ENCODE measurements at regions not wholly inside any gene's neighbourhood (a gene's known extent, or its start where the extent isn't known, plus 50 kb on each side); places are given as distances from the start of the nearest gene placed in this dataset.

DNA sequence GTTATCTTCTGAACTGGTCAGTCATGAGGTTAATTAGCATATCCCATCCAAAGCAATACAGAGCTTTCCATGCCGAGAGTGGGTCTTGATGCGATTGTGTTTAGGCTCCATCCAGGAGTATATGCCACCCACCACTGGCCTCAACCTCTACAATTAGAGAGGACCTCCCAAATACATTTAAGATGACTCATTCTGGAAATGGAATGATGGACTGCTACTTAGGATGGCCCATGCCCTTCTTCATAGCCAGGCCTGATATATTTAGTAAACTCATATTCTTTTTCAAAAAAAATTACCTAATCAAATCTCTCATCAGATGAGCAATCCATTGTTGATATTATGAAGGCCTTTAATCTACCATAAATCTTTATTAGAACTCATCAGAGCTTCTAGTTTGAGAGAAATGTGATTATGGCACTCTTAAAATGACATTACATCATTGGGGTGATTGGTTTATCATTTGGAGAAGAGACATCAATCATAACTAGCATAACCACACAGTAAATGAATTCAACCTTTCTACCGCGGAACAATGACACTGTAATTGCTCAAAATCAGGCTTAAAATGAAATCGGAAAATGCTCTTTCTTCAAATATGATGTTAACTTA lies 414.2 kb upstream of the WWC1 start:
- H3K36me3 ChIP-seq (ENCODE audit: control insufficient read depth, insufficient read depth, low read length) = no peaks in the 10 kb centered on the region
- TF ChIP-seq, protein P1, sequence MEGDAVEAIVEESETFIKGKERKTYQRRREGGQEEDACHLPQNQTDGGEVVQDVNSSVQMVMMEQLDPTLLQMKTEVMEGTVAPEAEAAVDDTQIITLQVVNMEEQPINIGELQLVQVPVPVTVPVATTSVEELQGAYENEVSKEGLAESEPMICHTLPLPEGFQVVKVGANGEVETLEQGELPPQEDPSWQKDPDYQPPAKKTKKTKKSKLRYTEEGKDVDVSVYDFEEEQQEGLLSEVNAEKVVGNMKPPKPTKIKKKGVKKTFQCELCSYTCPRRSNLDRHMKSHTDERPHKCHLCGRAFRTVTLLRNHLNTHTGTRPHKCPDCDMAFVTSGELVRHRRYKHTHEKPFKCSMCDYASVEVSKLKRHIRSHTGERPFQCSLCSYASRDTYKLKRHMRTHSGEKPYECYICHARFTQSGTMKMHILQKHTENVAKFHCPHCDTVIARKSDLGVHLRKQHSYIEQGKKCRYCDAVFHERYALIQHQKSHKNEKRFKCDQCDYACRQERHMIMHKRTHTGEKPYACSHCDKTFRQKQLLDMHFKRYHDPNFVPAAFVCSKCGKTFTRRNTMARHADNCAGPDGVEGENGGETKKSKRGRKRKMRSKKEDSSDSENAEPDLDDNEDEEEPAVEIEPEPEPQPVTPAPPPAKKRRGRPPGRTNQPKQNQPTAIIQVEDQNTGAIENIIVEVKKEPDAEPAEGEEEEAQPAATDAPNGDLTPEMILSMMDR (IDR thresholded peaks at IDR 0.05; ENCODE audit: insufficient read depth, low read length, poor library complexity, severe bottlenecking) = no peak
- H3K4me3 ChIP-seq (ENCODE audit: low read depth, low read length) = no peak overlapping the region
- no peaks in the 10 kb centered on the region for H3K27me3 ChIP-seq (ENCODE audit: control insufficient read depth, insufficient read depth, low read length)
- DNase-seq (ENCODE audit: low read depth) = no peak

DNA sequence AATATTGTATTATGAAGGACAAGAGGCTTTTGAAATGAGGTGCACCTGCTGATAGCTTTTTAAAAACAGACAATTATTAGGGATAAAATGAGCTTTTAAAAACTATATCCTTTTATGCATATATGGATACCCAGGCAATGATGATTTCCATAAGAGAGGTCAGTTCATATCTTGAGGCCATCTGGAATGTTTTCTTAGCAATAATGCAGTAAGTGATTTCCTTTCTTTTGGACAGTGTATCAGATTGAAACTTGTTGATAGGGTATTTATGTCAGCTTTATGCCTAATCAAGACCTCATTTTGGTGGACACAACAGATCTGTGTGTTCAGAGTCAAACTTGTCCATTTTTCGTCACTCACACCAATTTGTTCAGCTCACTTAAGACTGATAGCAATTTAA lies 413.5 kb upstream of the WWC1 start:
- Histone ChIP-seq H3K27me3 (ENCODE audit: control insufficient read depth, insufficient read depth, low read length) (no peaks in the 10 kb centered on the region), H3K4me3 (ENCODE audit: low read depth, low read length) (no peak overlapping the region), H3K36me3 (ENCODE audit: control insufficient read depth, insufficient read depth, low read length) (no peaks in the 10 kb centered on the region)
- TF ChIP-seq, protein P1 (IDR thresholded peaks at IDR 0.05; ENCODE audit: insufficient read depth, low read length, poor library complexity, severe bottlenecking) = no peak
- DNase-seq (ENCODE audit: low read depth) = no peak

DNA sequence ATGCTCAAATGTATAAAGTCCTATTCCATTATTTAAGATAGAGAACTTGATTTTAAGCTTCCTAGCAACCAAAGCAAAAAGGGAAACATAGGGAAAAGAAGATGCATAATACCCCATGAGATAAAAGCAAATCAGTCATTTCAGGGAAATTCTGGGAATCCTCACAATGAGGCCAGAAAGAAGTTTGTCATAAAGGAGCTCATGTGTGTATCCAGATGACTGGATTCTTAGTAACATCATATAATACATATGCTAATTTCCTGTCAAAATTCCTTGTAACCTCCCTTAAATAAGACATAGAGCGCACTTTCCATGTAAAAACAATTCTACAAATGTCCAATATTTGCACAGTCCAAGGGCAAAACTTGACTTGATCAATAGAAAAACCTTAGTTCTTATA lies 411.0 kb upstream of the WWC1 start:
- H3K36me3 ChIP-seq (ENCODE audit: control insufficient read depth, insufficient read depth, low read length) = no peaks in the 10 kb centered on the region
- TF ChIP-seq, protein P1 (IDR thresholded peaks at IDR 0.05; ENCODE audit: insufficient read depth, low read length, poor library complexity, severe bottlenecking) = no peak
- no peaks in the 10 kb centered on the region for H3K27me3 ChIP-seq (ENCODE audit: control insufficient read depth, insufficient read depth, low read length)
- DNase-seq (ENCODE audit: low read depth) = no peak
- no peak overlapping the region for H3K4me3 ChIP-seq (ENCODE audit: low read depth, low read length)

DNA sequence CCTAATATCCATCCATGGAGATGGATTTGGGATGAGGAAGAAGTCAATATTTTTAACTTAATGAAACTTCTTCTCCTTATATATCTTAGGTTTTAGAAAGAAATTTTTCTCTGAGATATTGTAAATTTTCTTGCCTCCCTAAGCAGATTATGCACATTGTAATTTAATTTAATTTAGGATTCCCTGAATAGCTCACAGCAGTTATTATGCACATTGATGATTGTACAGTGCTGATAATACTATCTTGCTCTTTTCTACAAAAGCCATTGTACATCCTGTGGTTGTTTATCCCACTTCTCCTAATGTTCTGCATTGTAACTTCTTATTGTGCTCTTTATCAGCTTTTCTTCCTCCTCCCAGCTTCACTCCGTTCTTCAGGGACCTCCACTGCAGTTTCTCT lies 410.4 kb upstream of the WWC1 start:
- H3K4me3 ChIP-seq (ENCODE audit: low read depth, low read length) = no peak overlapping the region
- TF ChIP-seq, protein P1 (IDR thresholded peaks at IDR 0.05; ENCODE audit: insufficient read depth, low read length, poor library complexity, severe bottlenecking) = no peak
- DNase-seq (ENCODE audit: low read depth) = no peak
- no peaks in the 10 kb centered on the region for H3K27me3 ChIP-seq (ENCODE audit: control insufficient read depth, insufficient read depth, low read length)
- H3K36me3 ChIP-seq (ENCODE audit: control insufficient read depth, insufficient read depth, low read length) = no peaks in the 10 kb centered on the region

DNA sequence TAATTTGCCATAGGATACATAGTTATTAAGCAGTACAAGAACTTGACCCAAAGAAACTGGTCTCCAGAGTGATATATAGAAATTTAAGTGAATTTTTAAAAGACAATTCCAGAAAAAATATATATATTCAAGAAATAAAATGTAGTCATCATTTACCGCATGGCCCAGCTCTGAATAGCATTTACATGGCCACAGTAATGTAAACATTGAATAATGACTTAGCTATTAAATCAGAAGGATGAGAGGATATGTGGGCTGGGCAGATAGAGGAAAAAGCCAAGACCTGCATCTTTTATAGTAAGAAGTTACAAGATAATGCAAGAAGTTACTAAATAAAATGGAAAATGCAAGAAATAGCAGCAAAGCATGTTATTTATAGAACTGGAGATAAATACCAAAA lies 405.2 kb upstream of the WWC1 start:
- no peaks in the 10 kb centered on the region for H3K36me3 ChIP-seq (ENCODE audit: control insufficient read depth, insufficient read depth, low read length)
- no peaks in the 10 kb centered on the region for H3K27me3 ChIP-seq (ENCODE audit: control insufficient read depth, insufficient read depth, low read length)
- TF ChIP-seq, protein P1 (IDR thresholded peaks at IDR 0.05; ENCODE audit: insufficient read depth, low read length, poor library complexity, severe bottlenecking) = no peak
- DNase-seq (ENCODE audit: low read depth) = no peak
- H3K4me3 ChIP-seq (ENCODE audit: low read depth, low read length) = no peak overlapping the region

DNA sequence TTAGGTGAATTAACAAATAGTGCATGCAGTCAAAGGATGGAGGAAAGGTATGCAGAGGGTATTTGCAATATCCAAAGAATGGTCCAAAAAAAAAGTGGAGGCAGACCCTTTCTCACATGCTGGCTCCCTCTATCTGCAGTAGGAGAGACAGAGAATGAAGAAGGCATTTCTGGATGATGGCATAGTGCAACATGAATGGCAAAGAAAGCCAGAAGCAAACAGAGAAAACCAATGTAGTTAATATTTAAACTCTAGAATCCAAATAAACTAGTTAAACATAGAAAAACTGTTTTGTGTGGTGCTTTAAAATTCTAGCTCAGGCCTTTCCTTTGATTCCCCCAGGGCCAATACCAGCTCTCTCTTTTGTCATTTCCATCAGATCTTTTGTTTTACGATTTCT lies 403.1 kb upstream of the WWC1 start:
- H3K36me3 ChIP-seq (ENCODE audit: control insufficient read depth, insufficient read depth, low read length) = no peaks in the 10 kb centered on the region
- H3K4me3 ChIP-seq (ENCODE audit: low read depth, low read length) = no peak overlapping the region
- H3K27me3 ChIP-seq (ENCODE audit: control insufficient read depth, insufficient read depth, low read length) = no peaks in the 10 kb centered on the region
- peak; percentile 25 for DNase-seq (ENCODE audit: low read depth)
- TF ChIP-seq, protein P1 (IDR thresholded peaks at IDR 0.05; ENCODE audit: insufficient read depth, low read length, poor library complexity, severe bottlenecking) = peak; percentile 40

Measured in kidney epithelial cell (primary cell).